GM12878 (cell line): ENCODE measurements at regions not wholly inside any gene's neighbourhood (a gene's known extent, or its start where the extent isn't known, plus 50 kb on each side); places are given as distances from the start of the nearest gene placed in this dataset.

Experiments
- CTCF ChIP-seq, 3 experiments: IDR thresholded peaks in 2 of 3; conservative IDR thresholded peaks in 1 of 3; 2 replicates each; pipeline ENCODE4 v1.5.1; 2011; ENCODE audit warnings: low read depth in 3 of 3, low read length in 3 of 3, mild to moderate bottlenecking in 3 of 3, control low read depth in 2 of 3, moderate library complexity in 2 of 3, inconsistent platforms in 1 of 3, mixed read lengths in 1 of 3; ENCODE audit not compliant: control insufficient read depth in 2 of 3, insufficient read depth in 1 of 3; ENCODE audit errors: extremely low read depth in 1 of 3
- EZH2 ChIP-seq: IDR thresholded peaks from 2 replicates; pipeline ENCODE4 v1.6.1; 2012; ENCODE audit warnings: low read depth, mild to moderate bottlenecking, control low read depth, inconsistent platforms, low read length, borderline replicate concordance; ENCODE audit not compliant: control insufficient read depth
- ZNF274 ChIP-seq: IDR thresholded peaks from one replicate; pipeline ENCODE4 v1.8.0; 2011; ENCODE audit not compliant: insufficient read length, insufficient read depth

GRCh38 chrX:138763761-138764160, 52.2 kb upstream of the FGF13 start:
- TF ChIP-seq EZH2 (no peak), CTCF (IDR thresholded peaks at IDR 0.05 in 2 of 3, conservative IDR thresholded peaks at IDR 0.05 in 1 of 3; ENCODE audit: control insufficient read depth in 2 of 3, extremely low read depth in 1 of 3, insufficient read depth in 1 of 3, low read depth in 3 of 3, low read length in 3 of 3) (no peak), ZNF274 (no peak)
